ENCODE measurements at regions not wholly inside any gene's neighbourhood (a gene's known extent, or its start where the extent isn't known, plus 50 kb on each side); places are given as distances from the start of the nearest gene placed in this dataset.

- TF ChIP-seq CTCF (IDR thresholded peaks at IDR 0.05): no peak
- no peak for DNase-seq (ENCODE audit: low spot score)
- Histone ChIP-seq H3K9me3 (no peaks in the 10 kb centered on the region), H3K4me1 (ENCODE audit: control insufficient read depth in 1 of 2, low read depth in 2 of 2) (no peaks in the 10 kb centered on the region), H3K4me3 (no peak overlapping the region), H3K27ac (no peak overlapping the region), H3K36me3 (no peaks in the 10 kb centered on the region), H3K27me3 (replicated peaks; ENCODE audit: insufficient read depth) (no peaks in the 10 kb centered on the region)
- no peak for ATAC-seq (ENCODE audit: insufficient number of reproducible peaks, low FRiP score, low read depth)
Observed at GRCh38 chr22:49415151-49415951, 412.3 kb downstream of the BRD1 start.

GRCh38 chr22:49413551-49413950 is 414.1 kb downstream of the BRD1 start:
- no peaks in the 10 kb centered on the region for H3K4me1 ChIP-seq (ENCODE audit: control insufficient read depth in 1 of 2, low read depth in 2 of 2)
- no peaks in the 10 kb centered on the region for H3K27me3 ChIP-seq (replicated peaks; ENCODE audit: insufficient read depth)
- H3K36me3 ChIP-seq: no peaks in the 10 kb centered on the region
- no peak overlapping the region for H3K27ac ChIP-seq
- ATAC-seq (ENCODE audit: insufficient number of reproducible peaks, low FRiP score, low read depth) (no peak), DNase-seq (ENCODE audit: low spot score) (no peak)
- no peak for TF ChIP-seq CTCF (IDR thresholded peaks at IDR 0.05)
- H3K4me3 ChIP-seq: no peak overlapping the region
- H3K9me3 ChIP-seq: no peaks in the 10 kb centered on the region

- DNase-seq (ENCODE audit: low spot score): no peak
- H3K36me3 ChIP-seq: no peaks in the 10 kb centered on the region
- no peak overlapping the region for H3K27ac ChIP-seq
- H3K4me3 ChIP-seq: no peak overlapping the region
- no peaks in the 10 kb centered on the region for H3K4me1 ChIP-seq (ENCODE audit: control insufficient read depth in 1 of 2, low read depth in 2 of 2)
- no peaks in the 10 kb centered on the region for H3K9me3 ChIP-seq
- no peak for ATAC-seq (ENCODE audit: insufficient number of reproducible peaks, low FRiP score, low read depth)
- TF ChIP-seq CTCF (IDR thresholded peaks at IDR 0.05): no peak
- H3K27me3 ChIP-seq (replicated peaks; ENCODE audit: insufficient read depth): no peaks in the 10 kb centered on the region
Observed at GRCh38 chr22:49413146-49413545, 414.5 kb downstream of the BRD1 start.

- Histone ChIP-seq H3K27ac (no peak overlapping the region), H3K4me3 (no peak overlapping the region), H3K4me1 (ENCODE audit: control insufficient read depth in 1 of 2, low read depth in 2 of 2) (no peaks in the 10 kb centered on the region), H3K27me3 (replicated peaks; ENCODE audit: insufficient read depth) (no peaks in the 10 kb centered on the region), H3K36me3 (no peaks in the 10 kb centered on the region), H3K9me3 (no peaks in the 10 kb centered on the region)
- ATAC-seq (ENCODE audit: insufficient number of reproducible peaks, low FRiP score, low read depth) (no peak), DNase-seq (ENCODE audit: low spot score) (no peak)
- TF ChIP-seq CTCF (IDR thresholded peaks at IDR 0.05): no peak
Observed at GRCh38 chr22:49412236-49412635, 415.4 kb downstream of the BRD1 start.

GRCh38 chr22:49411236-49411635 is 416.4 kb downstream of the BRD1 start:
- no peak for TF ChIP-seq CTCF (IDR thresholded peaks at IDR 0.05)
- no peak for ATAC-seq (ENCODE audit: insufficient number of reproducible peaks, low FRiP score, low read depth)
- Histone ChIP-seq H3K4me1 (ENCODE audit: control insufficient read depth in 1 of 2, low read depth in 2 of 2) (no peaks in the 10 kb centered on the region), H3K9me3 (no peaks in the 10 kb centered on the region), H3K27ac (no peak overlapping the region), H3K27me3 (replicated peaks; ENCODE audit: insufficient read depth) (no peaks in the 10 kb centered on the region), H3K36me3 (no peaks in the 10 kb centered on the region), H3K4me3 (no peak overlapping the region)
- DNase-seq (ENCODE audit: low spot score): no peak
